Spleen (tissue), 7 donors: ENCODE measurements at regions not wholly inside any gene's neighbourhood (a gene's known extent, or its start where the extent isn't known, plus 50 kb on each side); places are given as distances from the start of the nearest gene placed in this dataset.
"Not testable (repeated sequence)": the region's sequence is repeated elsewhere in the genome, so short reads cannot be mapped to it uniquely, and the experiment has no call there.

Source experiments
- CTCF ChIP-seq, 11 experiments: fragments of 200-600 bp in 7 of 11; fragments of 450-650 bp in 4 of 11; sonication (generic) in 4 of 11; IDR thresholded peaks in 8 of 11; conservative IDR thresholded peaks in 3 of 11; 1 replicate in 7 of 11; 2 replicates in 4 of 11; pipeline versions ENCODE4 v1.4.0 to v1.8.0; 2016 to 2021; ENCODE audit warnings: antibody characterized with exemption in 11 of 11, inconsistent platforms in 4 of 11, mild to moderate bottlenecking in 1 of 11
- POLR2A ChIP-seq, 3 donors: fragments of 450-650 bp; IDR thresholded peaks; one replicate each; pipeline ENCODE4 v1.5.1; 2017; ENCODE audit warnings: antibody characterized with exemption in 3 of 3, mild to moderate bottlenecking in 1 of 3
- POLR2AphosphoS5 ChIP-seq, 3 donors: sonication (generic); formaldehyde crosslinking; IDR thresholded peaks; one replicate each; pipeline ENCODE4 v1.5.1; 2017; ENCODE audit warnings: antibody characterized with exemption in 3 of 3
- donor health status: DM: no; HTN: no; CAD: no; lungs with moderate emphysema.
- donor health status: DM: no; HTN: no; CAD: no.
- donor health status: DM: no; HTN: no; CAD: no.

- TF ChIP-seq CTCF (IDR thresholded peaks at IDR 0.05 in 8 of 11, conservative IDR thresholded peaks at IDR 0.05 in 3 of 11); POLR2A (IDR thresholded peaks at IDR 0.05); POLR2AphosphoS5 (IDR thresholded peaks at IDR 0.05): not testable (repeated sequence)
Observed at GRCh38 chr5:176040105-176040801, 72.1 kb upstream of the THOC3 start.
